ENCODE measurements at regions not wholly inside any gene's neighbourhood (a gene's known extent, or its start where the extent isn't known, plus 50 kb on each side); places are given as distances from the start of the nearest gene placed in this dataset.

DNA sequence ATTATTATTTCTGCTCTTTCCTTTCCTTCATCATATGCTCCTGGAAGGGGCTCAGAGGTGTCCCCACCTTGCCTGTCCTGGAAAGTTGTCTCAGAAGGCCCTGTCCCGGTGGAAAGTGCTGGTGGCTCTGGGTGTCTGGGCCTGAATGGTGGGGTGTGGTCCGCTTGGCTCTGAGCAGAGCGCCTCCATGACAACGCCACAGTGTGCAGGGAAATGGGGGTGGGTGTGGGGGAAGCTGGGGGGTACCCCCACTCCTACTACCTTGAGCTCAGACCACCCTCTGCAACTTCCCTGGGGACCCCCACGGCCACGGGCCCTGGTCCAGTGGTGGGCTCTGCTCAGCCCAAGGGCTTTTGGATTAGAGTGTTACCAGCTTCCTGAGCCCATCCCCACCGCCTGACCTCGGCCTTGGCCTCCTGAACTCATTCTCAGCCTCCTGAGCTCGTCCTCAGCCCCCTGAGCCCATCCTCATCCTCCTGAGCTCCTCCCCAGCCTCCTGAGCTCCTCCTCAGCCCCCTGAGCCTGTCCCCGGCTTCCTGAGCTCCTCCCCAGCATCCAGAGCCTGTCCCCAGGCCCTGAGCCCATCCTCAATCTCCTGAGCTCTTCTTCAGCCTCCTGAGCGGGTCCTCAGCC, 106.4 kb upstream of the FAM20C start:
- no peak for DNase-seq

DNA sequence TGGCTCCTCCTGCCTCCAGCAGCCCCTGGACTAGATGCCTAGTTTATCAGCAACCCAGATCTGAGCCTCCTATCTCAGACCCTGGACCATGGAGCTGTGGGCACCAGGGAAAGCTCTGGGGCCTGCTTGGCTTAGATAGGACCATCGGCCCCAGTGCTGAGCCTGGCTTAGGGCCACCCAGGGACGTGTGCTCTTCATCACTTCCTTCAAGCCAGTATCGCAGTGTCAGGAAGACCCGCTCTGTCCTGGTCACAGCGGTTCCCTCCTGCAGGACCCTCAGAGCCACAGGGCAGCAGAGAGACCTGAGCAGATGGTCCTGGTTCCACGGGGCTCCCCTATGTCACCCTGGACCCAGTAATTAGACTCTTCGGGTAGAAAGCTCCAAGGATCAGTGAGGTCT, 105.7 kb upstream of the FAM20C start:
- DNase-seq: no peak

DNA sequence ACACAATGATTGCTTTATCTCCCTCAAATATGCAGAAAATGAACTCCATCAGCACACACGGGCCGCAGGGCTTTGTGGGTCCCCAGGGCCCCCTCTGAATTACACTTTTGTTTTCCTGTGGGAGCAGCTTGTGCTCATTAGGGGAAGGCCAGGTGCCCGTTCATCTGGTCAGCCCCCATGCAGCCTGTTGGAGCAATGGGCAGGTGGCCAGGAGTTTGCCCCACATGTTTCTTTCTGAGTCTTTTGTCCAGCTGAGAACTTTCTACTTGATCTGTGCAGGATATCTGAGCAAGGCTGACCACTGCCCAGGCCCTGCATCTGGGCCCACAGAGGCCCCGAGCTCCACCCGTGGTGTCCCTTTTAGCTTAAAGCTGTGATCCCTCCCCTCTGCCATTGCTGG, 105.3 kb upstream of the FAM20C start:
- no peak for DNase-seq

DNA sequence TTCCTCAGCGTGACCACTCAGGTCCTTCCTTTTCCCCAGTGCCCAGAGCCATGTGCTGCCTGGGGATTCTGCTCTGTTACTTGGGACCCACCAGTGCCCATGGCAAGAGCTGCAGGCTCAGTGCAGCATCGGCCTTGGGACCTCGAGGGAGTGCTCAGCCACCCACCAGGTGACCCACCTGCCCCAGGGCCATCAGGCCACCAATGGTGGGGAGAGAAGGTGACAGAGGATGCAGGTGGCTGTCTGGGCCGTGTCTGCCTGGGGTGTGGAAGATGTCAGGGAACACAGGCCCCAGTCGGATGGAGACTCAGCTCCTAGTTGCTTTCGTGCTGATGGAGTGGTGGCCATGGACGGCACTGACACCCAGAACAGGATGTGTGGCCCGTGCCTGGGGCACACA, 104.7 kb upstream of the FAM20C start:
- DNase-seq: no peak

DNA sequence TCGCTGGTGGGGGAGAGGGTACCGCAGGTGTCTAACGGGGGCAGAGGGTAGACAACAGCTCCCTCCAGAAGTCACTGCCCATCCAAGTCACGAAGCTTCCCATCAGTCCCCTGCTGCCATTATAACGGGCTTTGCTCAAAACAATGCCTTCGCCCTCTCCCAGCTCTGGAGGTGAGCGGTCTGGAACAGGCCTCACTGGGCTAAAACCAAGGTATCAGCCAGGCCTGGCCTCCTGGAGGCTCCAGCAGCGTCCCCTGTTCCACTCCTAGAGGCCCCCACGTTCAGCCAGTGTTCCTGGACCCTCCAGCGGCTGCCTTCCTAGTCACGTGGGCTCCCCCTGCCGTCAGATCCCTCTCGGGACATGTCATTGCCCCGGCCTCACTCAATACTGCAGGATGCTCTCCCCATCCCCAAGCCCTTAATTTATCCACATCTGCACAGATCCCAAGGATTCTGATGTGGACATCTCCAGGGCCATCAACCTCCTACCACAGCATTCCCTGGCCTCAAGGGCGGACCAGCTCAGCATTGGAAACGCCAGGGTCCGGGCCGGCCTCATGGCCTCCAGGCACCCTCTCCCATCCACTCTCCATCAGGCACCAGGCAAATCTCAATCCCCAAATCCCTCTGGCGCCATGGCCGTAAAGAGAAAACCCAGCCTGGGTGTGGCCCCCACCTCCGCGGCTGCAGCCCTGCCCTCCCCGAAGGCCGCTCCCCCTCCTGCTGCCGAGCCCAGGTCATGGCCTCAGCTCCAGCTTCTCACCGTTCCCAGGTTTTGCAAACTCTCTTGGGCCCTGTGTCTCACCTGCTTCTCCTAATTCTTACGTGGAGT, 104.1 kb upstream of the FAM20C start:
- no peak for DNase-seq

DNA sequence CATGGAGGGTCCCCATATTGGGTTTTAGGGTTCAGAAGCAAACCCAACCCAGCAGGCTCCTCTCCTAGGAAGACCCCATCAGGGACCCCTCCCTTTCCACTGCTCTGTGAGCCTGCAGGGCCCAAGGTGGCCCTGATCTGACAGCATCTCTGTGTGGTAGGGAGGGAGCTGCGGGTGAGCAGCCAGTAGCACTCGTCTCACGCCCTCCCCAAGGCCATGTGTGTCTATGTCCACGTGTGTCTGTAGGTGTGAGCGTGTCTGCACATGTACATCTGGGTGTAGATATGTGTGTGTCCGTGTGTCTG, 103.5 kb upstream of the FAM20C start:
- no peak for DNase-seq

DNA sequence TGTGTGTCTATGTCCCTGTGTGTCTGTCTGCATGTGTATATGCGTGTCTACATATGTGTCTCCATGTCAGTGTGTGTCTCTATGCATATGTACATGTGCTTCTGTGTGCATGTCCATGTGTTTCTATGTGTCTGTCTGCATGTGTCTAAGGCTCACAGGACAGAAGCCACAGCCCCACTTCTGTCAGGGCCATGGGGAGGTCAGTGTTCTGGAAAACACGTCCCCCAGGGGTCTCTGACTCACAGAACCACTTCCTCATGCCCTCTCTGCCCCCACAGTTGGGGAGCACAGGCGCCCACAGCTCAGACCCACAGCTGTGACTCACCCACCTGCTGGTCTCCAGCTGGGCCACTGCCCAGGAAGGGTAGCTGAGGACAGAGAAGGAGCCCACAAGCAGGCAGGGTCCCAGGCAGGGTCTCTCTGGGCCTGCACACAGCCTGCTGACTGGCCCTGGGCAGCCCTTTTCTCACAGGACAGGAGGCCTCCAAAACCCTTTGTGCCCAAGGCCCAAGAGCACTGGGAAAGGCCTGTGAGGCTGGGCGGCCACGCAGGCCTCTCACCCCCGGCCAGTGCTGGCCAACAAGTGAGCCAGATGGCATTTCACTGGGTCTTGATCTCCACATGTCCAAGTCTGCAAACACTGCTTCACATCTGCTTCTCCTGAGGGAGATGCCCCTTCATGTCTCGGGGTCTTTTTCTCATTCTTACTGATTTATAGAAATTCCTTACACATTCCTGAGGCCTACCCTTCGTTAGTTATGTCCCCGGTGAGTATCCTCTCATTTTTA, 102.9 kb upstream of the FAM20C start:
- DNase-seq: no peak

DNA sequence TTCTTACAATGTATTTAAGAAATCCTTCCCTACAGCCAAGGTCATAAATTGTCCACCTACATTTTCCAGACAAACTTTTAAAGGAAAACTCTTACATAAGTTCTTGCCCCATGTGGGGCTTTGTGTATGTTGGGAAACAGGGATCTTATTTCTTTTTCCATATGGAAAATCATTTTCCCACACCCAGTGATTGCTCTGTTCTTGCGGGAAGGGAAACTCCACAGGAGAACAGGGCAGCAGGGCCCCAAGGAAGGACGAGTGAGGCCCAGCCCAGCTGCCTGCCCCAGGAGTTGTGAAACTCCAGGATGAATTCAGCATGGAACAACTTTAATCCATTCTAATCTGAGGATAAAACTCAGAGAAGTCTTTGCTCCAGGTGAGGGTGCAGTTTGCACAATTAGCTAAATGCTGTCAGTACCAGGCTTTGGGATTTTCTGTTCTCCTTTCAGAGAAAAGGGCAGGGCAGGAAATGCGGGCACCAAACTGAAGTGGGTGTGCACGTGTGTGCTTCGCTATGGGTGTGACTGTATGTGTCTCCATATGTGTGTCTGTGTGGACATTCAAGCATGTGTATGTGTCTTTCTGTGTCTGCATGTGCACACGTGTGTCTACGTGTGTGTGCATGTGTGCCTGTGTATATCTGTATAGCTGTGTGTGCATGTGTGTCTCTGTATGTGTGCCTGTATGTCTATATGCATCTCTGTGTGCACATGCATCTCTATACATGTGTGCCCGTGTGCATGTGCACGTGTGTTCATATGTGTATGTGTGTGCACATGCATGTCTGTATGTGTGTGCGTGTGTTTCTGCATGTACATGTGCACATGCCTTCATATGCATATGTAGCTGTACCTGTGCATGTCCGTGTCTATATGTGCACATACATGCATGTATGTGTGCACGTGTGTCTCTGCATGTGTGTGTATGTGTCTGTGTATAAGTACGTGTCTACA, 102.0 kb upstream of the FAM20C start:
- no peak for DNase-seq

DNA sequence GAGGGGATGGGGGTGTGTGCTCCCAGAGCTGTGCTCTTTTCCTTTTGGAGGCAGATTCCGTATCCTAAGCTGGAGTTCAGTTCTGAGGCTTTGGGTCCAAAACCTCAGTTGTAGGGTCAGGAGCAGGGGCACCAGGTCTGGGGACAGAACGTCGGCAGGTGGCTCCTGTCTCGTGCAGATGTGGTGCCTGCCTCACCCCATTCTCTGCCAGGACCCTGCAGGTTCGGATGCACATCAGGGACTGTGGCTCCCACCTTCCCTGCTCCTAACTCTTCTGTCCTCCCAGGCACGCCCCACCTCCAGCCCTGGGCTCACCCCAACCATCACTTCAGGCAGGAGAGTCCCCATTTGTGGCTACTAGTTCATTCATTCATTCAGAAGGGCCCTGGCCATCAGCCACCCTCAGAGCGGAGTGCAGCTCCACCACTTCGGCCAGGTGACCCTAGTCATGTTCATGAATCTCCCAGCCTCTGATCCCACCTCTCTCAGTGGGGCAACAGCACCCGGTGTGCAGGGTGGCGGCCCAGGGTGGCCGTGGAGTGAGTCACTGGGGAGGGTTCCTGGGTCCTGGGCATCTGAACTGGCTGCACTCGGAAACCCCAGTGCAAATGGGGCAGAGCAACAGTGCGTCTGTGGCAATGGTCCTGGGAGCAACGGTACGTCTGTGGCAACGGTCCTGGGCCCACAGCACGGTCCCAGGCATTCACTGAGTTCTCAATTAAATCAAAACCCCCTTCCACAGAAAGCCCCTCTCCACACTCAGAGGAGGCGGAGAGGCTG, 100.8 kb upstream of the FAM20C start:
- no peak for DNase-seq

DNA sequence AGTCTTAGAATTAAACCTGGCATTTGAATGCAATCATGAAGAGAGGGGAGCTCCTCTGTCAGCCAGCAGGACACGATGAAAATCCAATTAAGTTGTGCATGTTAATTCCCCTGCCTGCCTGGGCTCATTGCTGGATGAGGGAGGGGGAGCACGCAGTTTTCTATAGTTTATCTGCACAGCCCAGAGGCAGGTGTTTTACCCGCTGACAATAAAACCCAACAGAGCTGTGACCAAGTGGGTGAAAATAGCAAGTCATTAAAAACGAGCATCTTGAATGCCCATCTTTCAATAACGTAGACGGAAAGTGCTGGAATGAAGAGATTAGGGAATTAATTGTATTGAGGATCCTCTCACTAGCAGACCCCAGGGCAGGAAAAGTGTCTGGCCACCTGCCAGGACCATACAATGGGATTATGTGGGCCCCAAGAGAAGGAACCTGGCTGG, 100.1 kb upstream of the FAM20C start:
- no peak for DNase-seq

DNA sequence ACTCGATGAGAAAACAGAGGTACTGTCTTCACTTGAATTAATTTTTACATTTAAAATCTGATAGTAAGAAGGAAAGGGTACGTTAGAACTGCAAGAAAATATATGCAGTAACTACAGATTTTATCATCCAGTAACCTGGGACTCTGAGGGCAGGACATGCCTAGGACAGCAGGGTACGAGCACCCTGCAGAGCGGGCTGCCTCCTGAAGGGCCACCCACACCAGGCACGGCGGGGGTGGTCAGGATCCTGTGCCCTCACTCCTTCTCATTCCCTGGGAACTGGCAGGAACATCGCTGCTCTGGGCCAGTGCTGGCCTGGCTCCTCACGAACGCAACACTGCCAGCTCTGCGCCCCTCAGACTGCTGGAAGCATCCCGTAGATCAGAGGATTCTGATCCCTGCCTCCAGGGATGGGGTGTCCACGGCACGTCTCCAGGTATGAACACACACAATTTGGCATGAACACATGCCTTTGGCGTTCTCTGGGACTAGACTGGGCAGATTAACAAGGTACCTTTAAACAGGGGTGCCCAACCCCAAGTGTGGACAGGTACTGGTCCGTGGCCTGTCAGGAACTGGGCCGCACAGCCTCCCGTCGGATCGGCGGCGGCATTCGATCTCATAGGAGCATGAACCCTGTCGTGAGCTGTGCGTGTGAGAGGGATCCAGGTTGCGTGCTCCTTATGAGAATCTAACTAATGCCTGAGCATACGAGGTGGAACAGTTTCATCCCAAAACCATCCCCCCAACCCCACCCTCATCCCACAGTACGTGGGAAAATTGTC, 99.3 kb upstream of the FAM20C start:
- no peak for DNase-seq

DNA sequence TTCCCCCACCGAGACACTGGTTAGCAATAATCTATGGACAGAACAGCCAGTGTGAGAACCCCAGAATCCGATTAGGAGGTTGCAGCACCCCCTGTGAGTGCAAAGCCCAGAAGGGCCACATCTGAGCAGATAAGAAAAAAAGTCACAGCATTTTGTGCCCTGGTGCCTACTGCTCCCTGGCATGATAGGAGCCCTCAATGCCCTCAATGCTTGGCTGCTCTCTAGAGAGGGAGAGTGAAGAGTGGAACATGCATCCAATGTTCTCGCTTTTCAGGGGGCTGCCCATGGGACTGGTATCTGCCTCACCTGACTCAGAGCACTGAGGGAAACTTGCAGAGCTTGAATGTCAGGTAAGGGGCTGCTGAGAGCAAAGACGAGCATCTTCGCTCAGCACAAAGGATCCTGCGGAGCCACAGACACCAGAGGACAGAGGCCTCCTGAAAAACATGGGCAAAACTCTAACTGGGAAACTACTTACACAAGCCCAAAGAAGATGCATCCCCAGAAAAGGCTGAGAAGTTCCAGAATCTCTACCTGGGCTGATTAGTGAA, 98.0 kb upstream of the FAM20C start:
- DNase-seq: no peak

DNA sequence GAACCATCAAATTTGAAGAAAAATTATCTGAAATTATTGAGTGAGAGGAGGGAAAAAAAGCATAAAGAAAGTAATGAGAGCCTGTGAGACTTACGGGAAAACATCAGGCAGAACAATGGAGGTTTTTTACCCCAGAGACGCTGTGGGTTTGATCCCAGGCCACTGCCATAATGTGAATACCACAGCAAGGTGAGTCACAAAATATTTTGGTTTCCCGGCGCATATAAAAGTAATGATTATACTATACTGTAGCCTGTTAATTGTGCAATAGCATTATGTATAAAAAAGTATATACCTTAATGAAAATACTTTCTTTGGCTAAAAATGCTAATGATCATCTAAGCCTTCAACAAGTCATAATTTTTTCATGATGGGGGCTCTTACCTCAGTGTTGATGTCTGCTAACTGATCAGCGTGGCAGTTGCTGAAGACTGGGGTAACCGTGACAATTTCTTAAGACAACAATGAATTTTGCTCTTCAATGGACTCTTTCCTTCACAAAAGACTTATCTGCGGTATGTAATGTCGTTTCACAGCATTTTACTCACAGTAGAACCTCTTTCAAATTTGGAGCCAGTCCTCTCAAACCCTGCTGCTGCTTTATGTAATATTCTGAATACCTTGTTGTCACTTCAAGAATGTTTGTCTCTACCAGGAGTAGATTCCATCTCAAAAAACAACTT, 97.0 kb upstream of the FAM20C start:
- no peak for DNase-seq

DNA sequence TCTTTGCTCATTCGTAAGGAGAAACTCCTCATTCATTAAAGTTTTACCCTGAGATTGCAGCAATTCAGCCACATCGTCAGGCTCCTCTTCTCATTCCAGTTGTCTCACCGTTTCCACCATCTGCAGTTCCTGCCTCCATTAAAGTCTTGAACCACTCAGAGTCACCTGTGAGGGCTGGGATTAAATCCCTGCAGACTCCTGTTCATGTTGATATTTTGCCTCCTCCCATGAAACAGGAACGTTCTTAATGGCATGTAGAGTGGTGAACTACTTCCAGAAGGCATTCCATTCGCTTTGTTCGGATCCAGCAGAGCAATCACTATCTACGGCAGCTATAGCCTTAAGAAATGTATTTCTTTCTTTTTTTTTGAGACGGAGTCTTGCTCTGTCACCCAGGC, 96.5 kb upstream of the FAM20C start:
- DNase-seq: no peak

DNA sequence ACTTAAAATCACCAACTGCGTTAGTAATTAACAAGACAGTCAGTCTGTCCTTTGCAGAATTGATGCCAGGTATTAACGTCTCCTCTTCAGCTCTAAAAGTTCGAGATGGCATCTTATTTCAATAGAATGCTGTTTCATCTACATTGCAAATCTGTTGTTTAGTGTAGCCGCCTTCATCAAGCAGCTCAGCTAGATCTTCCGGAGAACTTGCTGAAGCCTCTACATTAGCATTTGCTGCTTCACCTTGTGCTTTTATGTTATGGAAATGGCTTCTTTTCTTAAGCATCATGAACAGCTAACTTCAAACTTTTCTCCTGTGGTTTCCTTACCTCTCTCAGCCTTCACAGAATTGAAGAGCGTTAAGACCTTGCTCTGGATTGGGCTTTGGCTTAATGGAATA, 95.5 kb upstream of the FAM20C start:
- DNase-seq: no peak

DNA sequence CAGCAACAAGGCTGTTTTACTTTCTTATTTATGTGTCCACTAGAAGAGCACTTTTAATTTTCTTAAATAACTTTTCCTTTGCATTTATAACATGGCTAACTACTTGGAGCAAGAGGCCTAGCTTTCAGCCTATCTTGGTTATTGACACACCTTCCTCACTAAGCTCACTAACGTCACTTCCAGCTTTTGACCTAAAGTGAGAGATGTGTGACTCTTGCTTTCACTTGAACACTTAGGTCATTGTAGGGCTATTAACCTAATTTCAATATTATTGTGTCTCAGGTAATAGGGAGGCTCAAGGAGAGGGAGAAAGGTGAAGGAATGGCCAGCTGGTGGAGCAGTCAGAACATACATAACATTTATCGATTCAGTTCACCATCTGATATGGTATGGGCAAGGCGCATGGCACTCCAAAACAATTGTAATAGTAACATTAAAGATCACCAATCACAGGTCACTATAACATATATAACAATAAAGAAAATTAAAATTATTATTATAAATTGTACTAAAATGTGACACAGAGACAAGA, 95.0 kb upstream of the FAM20C start:
- no peak for DNase-seq

DNA sequence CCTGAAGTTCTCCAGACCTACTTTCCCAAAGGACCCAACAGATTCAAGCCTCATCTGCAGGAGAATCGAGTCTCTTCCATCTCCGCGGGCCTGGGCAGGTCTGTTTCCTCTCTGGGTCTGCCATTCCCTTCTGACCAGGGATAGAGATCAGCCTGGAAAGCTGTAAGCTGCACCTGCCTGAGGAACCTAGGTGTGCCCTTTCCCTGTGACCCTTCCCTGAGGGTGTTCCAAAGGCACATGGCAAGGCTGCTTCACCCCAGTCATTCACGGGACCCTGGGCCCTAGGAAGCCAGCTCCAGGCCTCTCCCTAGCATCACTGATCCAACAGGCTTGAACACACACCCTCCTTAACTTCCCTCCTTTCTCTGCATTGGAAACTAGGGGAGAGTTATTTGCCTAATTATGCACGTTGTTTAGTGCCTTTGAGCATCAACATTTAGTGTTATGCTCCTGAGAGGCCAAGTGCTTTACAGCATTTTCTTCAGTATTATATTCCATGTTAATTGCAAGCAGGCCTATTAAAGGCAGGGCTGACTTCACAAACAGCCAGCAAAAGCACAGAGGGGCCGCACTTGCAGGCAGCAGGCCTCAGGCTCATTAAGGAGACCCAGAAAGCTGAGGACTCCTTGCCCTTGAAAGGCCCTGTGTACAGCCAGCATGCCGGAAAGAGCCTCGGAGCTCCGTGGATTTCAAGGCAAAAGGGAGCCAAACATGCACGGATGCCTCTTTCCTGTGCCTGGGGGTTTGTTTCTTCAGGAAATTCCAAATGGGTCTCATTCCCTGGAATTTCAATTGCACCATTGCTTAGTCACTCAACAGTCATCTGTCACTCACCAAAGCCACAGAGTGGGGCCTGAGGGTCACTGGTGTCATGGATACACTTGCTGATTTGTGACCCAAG, 91.0 kb upstream of the FAM20C start:
- no peak for DNase-seq

DNA sequence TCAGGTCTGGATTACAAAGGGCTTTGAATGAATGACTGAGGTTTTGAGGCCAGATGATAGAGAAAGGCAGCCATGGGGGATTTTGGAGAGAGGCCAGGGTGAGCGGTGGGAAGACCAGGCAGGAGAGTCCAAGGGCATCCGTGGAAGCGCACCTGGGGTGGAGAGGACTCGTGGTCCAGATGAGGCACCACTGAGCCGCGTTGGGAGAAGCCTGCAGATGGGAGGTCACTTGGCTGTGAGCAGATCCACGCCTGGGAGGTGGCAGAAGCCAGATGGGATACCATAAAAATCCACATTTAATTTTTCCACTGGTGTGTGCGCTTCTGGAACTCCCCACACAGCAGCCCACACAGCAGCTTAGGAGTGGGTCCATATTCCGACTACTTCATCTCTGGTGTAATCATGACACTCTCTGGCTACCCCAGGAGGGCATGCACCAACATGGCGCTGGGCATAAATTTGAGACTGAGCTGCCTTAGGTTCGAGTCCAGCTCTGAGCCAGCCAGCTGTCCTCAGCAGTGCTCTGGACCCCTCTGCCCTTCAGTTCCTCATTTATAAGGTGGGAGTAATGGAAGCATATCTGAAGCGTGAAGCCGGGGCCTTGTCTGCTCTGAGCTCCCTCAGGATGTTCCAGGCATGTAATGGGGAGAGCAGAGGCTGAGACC, 90.2 kb upstream of the FAM20C start:
- no peak for DNase-seq

Data from NCI-H1092 (cell line).